M059J (cell line): ENCODE measurements at regions not wholly inside any gene's neighbourhood (a gene's known extent, or its start where the extent isn't known, plus 50 kb on each side); places are given as distances from the start of the nearest gene placed in this dataset.
A peak's percentile ranks its signal among the peaks of the same experiment; 100 is the strongest.
"Not testable (repeated sequence)": the region's sequence is repeated elsewhere in the genome, so short reads cannot be mapped to it uniquely, and the experiment has no call there.

Experiments
- DNase-seq: peaks from one replicate; pipeline ENCODE4 v3.0.0-alpha.2; 2012; ENCODE audit warnings: low read depth

- no peak for DNase-seq
These were observed 81.0 kb upstream of the RBPJ start for GRCh38 chr4:26239801-26240200.

GRCh38 chr4:26241179-26241578, 79.6 kb upstream of the RBPJ start:
- no peak for DNase-seq

- DNase-seq, result peak; percentile 54
These were observed 78.4 kb upstream of the RBPJ start for GRCh38 chr4:26242451-26242850.

- DNase-seq, result not testable (repeated sequence)
These were observed 76.7 kb upstream of the RBPJ start for GRCh38 chr4:26244138-26244537.

- DNase-seq, result peak; percentile 48
These were observed 72.2 kb upstream of the RBPJ start for GRCh38 chr4:26248647-26249046.

- peak; percentile 82 for DNase-seq
These were observed 68.3 kb upstream of the RBPJ start for GRCh38 chr4:26252349-26253025.

GRCh38 chr4:26253968-26254367, 66.8 kb upstream of the RBPJ start:
- DNase-seq, result no peak

GRCh38 chr4:26255989-26256388, 64.8 kb upstream of the RBPJ start:
- peak; percentile 33 for DNase-seq

- DNase-seq, result not testable (repeated sequence)
These were observed 63.4 kb upstream of the RBPJ start for GRCh38 chr4:26257444-26257843.

- no peak for DNase-seq
These were observed 63.0 kb upstream of the RBPJ start for GRCh38 chr4:26257850-26258249.

GRCh38 chr4:26260571-26260970, 60.2 kb upstream of the RBPJ start:
- DNase-seq, result no peak

GRCh38 chr4:26261405-26261804, 59.4 kb upstream of the RBPJ start:
- DNase-seq, result no peak

- DNase-seq, result peak; percentile 19
These were observed 57.6 kb upstream of the RBPJ start for GRCh38 chr4:26263165-26263564.

- DNase-seq, result no peak
These were observed 56.7 kb upstream of the RBPJ start for GRCh38 chr4:26264109-26264508.

GRCh38 chr4:26267087-26267486, 53.7 kb upstream of the RBPJ start:
- DNase-seq, result no peak

- DNase-seq, result peak; percentile 45
These were observed 52.6 kb upstream of the RBPJ start for GRCh38 chr4:26268246-26268645.

- DNase-seq, result no peak
These were observed 51.8 kb upstream of the RBPJ start for GRCh38 chr4:26269038-26269437.
